ENCODE measurements at regions not wholly inside any gene's neighbourhood (a gene's known extent, or its start where the extent isn't known, plus 50 kb on each side); places are given as distances from the start of the nearest gene placed in this dataset.

DNA sequence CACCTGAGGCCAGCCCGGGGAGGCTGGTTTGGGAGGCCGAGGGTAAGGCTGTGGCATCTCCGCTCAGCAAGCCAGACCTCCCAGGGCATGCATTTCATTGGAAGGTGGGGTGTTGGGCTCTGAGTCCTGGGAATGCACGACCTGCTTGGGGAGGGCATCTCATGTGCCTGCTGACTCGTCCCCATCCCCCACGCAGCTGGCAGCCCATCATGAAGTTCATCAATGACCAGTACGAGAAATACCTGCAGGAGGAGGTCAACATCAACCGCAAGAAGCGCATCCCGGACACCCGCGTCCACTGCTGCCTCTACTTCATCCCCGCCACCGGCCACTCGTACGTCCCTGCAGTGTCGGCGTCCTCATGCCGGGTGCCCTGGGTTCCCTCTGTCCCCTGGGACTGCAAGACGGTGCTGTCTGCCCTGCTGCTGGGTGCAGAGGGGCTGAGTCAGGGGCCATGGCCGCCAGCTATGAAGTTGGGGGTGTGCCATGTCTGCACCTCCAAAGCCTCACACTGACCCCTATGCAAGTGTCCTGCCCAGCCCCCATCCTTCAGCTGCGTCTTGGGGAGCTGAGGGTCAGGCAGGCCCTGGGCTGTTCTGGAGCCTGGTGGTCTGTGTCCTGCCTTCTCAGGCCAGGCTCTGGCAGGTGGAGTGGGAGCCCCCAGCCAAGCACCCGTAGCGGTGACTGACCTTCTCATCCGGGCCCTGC lies 347.9 kb downstream of the SEC14L1 start:
- H3K4me3 ChIP-seq: no peak overlapping the region
- peaks cover 0 to 14% (median 13%) of the 10 kb centered on the region in 4 donors for H3K4me1 ChIP-seq
- 92% methylated on average over 20 of the region's 25 CpGs; no CpG with 5 or more reads in 1 of the 2 donors for WGBS, 2 donors (ENCODE audit: low coverage in 1 of 2)
- DNase-seq: no peak
- H3K27me3 ChIP-seq: no peaks in the 10 kb centered on the region
- H3K9me3 ChIP-seq: no peaks in the 10 kb centered on the region
- in situ Hi-C loops (cut with MboI; ENCODE audit: low pct_ligation_motif_present in 1 of 4, low pct_unique_long_range_greater_than_20kb in 1 of 4, low sequenced_read_pairs in 3 of 4): loop anchor here in 1 of 4 donors (25.0 kb wide), 1 partner anchor 151 kb away; no protein-coding TSS in a partner anchor
- no peak for TF ChIP-seq POLR2AphosphoS5 (IDR thresholded peaks at IDR 0.05)
- no peak for TF ChIP-seq POLR2A (IDR thresholded peaks at IDR 0.05)
- no peak for TF ChIP-seq EP300 (IDR thresholded peaks at IDR 0.05; ENCODE audit: low read depth)
- H3K27ac ChIP-seq: no peak overlapping the region
- H3K36me3 ChIP-seq: peaks cover 0 to 26% (median 8%) of the 10 kb centered on the region in 4 donors
- intact Hi-C loops (cut with DNase I; ENCODE audit: low total_unique reads): no loop called here

DNA sequence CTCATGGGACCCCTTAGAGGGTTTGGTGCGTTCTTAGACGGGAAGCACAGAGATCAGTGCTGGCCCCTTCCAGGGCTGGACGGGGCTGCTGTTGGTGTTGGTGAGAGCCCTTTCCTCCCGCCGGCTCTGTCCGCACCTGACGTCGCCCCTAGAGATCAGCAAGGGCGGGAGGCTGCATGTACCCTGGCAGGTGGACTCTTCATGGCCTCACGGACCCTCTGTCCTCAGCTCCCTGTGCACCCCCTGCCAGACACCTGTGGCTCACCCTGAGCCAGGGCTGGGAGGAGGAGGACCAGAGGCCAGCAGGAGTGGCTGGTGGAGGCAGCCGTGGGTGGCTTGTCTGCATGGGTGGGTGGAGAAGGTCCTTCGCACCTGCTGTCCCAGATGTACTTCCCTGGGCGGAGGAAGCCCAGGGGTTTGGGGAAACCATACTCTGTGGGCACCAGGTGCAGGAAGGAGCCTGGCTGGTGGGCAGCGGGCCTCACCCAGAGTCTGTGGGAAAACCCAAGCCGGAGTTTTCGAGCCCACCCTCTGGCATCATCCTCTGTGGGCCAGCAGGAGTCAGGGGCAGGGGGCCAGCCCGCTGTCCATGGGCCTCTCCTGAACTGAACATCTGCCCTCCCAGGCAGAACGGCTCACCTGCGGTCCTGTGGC lies 348.6 kb downstream of the SEC14L1 start:
- intact Hi-C loops (cut with DNase I; ENCODE audit: low total_unique reads): no loop called here
- peaks cover 0 to 26% (median 8%) of the 10 kb centered on the region in 4 donors for H3K36me3 ChIP-seq

DNA sequence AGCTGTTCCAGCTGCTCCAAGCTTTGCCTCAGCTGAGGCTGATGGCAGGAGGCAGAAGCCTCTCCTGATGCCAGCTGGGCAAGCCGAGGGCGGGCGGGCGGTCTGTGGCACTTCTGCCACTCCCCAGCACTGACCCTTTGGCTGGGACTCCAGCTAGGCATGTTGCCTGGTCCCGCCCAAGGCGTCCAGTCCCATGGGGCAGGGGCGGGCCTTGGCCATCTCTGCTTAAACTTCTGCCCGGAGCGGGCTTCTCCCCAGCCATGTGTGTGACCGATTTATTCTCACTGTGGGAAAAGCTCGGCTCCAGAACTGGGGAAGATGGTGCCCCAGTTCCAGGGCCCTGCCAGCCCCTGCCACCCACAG lies 349.1 kb downstream of the SEC14L1 start:
- Histone ChIP-seq H3K27me3 (no peaks in the 10 kb centered on the region), H3K27ac (peak overlapping the region; percentile 6 to 74 (median 54)), H3K9me3 (no peaks in the 10 kb centered on the region), H3K4me3 (no peak overlapping the region), H3K36me3 (peaks cover 0 to 26% (median 8%) of the 10 kb centered on the region in 4 donors), H3K4me1 (peaks cover 0 to 23% (median 21%) of the 10 kb centered on the region in 4 donors)
- DNase-seq: peak; percentile 62
- in situ Hi-C loops (cut with MboI; ENCODE audit: low pct_ligation_motif_present in 1 of 4, low pct_unique_long_range_greater_than_20kb in 1 of 4, low sequenced_read_pairs in 3 of 4): loop anchor here (5.0 to 25.0 kb wide), 6 partner anchors 48 to 158 kb away; no protein-coding TSS in a partner anchor
- intact Hi-C loops (cut with DNase I; ENCODE audit: low total_unique reads): no loop called here
- 55% methylated on average over 7 of the region's 11 CpGs; no CpG with 5 or more reads in 1 of the 2 donors for WGBS, 2 donors (ENCODE audit: low coverage in 1 of 2)
- no peak for TF ChIP-seq EP300 (IDR thresholded peaks at IDR 0.05; ENCODE audit: low read depth)
- peak in 2 of 3 donors; percentile 26 to 30 for TF ChIP-seq POLR2AphosphoS5 (IDR thresholded peaks at IDR 0.05)

More for the DNA sequence above, 348.6 kb downstream of the SEC14L1 start:
- Histone ChIP-seq H3K27ac (peak overlapping the region; percentile 6 to 74 (median 54)), H3K9me3 (no peaks in the 10 kb centered on the region), H3K27me3 (no peaks in the 10 kb centered on the region), H3K4me3 (no peak overlapping the region), H3K4me1 (peaks cover 0 to 18% (median 16%) of the 10 kb centered on the region in 4 donors)
- 83% methylated on average over 10 of the region's 19 CpGs; no CpG with 5 or more reads in 1 of the 2 donors for WGBS, 2 donors (ENCODE audit: low coverage in 1 of 2)
- no peak for TF ChIP-seq POLR2AphosphoS5 (IDR thresholded peaks at IDR 0.05)
- no peak for TF ChIP-seq EP300 (IDR thresholded peaks at IDR 0.05; ENCODE audit: low read depth)
- no peak for TF ChIP-seq POLR2A (IDR thresholded peaks at IDR 0.05)
- TF ChIP-seq, protein P1, sequence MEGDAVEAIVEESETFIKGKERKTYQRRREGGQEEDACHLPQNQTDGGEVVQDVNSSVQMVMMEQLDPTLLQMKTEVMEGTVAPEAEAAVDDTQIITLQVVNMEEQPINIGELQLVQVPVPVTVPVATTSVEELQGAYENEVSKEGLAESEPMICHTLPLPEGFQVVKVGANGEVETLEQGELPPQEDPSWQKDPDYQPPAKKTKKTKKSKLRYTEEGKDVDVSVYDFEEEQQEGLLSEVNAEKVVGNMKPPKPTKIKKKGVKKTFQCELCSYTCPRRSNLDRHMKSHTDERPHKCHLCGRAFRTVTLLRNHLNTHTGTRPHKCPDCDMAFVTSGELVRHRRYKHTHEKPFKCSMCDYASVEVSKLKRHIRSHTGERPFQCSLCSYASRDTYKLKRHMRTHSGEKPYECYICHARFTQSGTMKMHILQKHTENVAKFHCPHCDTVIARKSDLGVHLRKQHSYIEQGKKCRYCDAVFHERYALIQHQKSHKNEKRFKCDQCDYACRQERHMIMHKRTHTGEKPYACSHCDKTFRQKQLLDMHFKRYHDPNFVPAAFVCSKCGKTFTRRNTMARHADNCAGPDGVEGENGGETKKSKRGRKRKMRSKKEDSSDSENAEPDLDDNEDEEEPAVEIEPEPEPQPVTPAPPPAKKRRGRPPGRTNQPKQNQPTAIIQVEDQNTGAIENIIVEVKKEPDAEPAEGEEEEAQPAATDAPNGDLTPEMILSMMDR (IDR thresholded peaks at IDR 0.05): no peak
- in situ Hi-C loops (cut with MboI; ENCODE audit: low pct_ligation_motif_present in 1 of 4, low pct_unique_long_range_greater_than_20kb in 1 of 4, low sequenced_read_pairs in 3 of 4): loop anchor here in 1 of 4 donors (25.0 kb wide), 1 partner anchor 152 kb away; no protein-coding TSS in a partner anchor
- no peak for DNase-seq

DNA sequence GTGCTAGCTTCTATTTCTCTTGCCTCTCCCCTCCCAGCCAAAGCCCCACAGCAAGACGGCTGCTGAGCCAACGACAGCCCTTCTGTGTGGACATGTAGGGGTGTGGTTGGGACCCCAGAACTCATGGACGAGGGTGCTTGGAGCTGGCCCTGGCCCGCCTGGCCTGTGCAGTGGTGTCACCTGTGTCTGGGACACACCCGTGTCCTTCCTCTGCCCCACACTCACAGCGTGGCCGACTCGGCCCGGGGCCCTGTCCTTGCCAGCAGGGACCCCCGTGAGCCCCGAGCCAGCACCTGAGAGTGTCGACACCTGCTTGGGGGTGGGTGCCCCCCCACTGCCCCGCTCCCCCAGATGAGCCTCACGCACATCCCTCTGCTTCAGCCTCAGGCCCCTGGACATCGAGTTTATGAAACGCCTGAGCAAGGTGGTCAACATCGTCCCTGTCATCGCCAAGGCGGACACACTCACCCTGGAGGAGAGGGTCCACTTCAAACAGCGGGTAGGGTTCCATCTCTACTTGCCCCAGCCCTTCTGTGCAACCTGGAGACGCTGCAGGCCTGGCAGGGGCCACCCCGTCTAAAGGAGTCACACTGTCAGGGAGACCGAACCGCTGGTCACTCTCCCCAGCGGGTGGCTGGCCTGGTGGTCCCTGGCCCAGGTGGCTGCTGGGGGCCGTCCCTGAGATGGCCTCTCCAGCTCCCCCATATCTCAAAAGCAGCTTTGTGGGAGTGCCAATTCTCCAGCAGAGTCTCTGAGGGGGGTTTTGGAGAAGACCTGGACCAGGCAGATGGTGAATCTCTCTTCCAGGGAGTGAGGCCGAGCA lies 349.8 kb downstream of the SEC14L1 start:
- H3K9me3 ChIP-seq: no peaks in the 10 kb centered on the region
- H3K27ac ChIP-seq: peak overlapping the region; percentile 6 to 74 (median 54)
- DNase-seq: no peak
- WGBS, 2 donors (ENCODE audit: low coverage in 1 of 2): 71 to 89% methylated on average over 7 to 24 of the region's 27 CpGs
- intact Hi-C loops (cut with DNase I; ENCODE audit: low total_unique reads) (no loop called here), in situ Hi-C loops (cut with MboI; ENCODE audit: low pct_ligation_motif_present in 1 of 4, low pct_unique_long_range_greater_than_20kb in 1 of 4, low sequenced_read_pairs in 3 of 4) (loop anchor here (5.0 to 25.0 kb wide), 6 partner anchors 48 to 158 kb away; no protein-coding TSS in a partner anchor)
- TF ChIP-seq, protein P1 (IDR thresholded peaks at IDR 0.05): no peak
- peaks cover 0 to 26% (median 8%) of the 10 kb centered on the region in 4 donors for H3K36me3 ChIP-seq
- H3K4me3 ChIP-seq: no peak overlapping the region
- H3K4me1 ChIP-seq: peaks cover 0 to 23% (median 21%) of the 10 kb centered on the region in 4 donors
- no peaks in the 10 kb centered on the region for H3K27me3 ChIP-seq

Data from transverse colon (tissue), 4 donors.